ELR (cell line): ENCODE measurements at regions not wholly inside any gene's neighbourhood (a gene's known extent, or its start where the extent isn't known, plus 50 kb on each side); places are given as distances from the start of the nearest gene placed in this dataset.
"Not testable (repeated sequence)": the region's sequence is repeated elsewhere in the genome, so short reads cannot be mapped to it uniquely, and the experiment has no call there.

Experiments
- DNase-seq: peaks from one replicate; pipeline ENCODE4 v3.0.0-alpha.2; 2015; ENCODE audit warnings: low read depth

GRCh38 chrY:26638063-26638462, 1016.1 kb downstream of the CDY1 start:
- DNase-seq, result no peak

- not testable (repeated sequence) for DNase-seq
These were observed 1023.9 kb downstream of the CDY1 start for GRCh38 chrY:26645856-26646255.

- not testable (repeated sequence) for DNase-seq
These were observed 1026.3 kb downstream of the CDY1 start for GRCh38 chrY:26648240-26648639.

- not testable (repeated sequence) for DNase-seq
These were observed 1042.3 kb downstream of the CDY1 start for GRCh38 chrY:26664245-26664644.

GRCh38 chrY:26666691-26667090, 1044.8 kb downstream of the CDY1 start:
- not testable (repeated sequence) for DNase-seq

GRCh38 chrY:26669243-26669642, 1047.3 kb downstream of the CDY1 start:
- not testable (repeated sequence) for DNase-seq

GRCh38 chrY:26670360-26670871, 1048.5 kb downstream of the CDY1 start:
- DNase-seq, result not testable (repeated sequence)

GRCh38 chrY:26670881-26671879, 1049.3 kb downstream of the CDY1 start:
- DNase-seq, result peak; percentile 0
